Caco-2 (cell line): ENCODE measurements at regions not wholly inside any gene's neighbourhood (a gene's known extent, or its start where the extent isn't known, plus 50 kb on each side); places are given as distances from the start of the nearest gene placed in this dataset.
"Not testable (repeated sequence)": the region's sequence is repeated elsewhere in the genome, so short reads cannot be mapped to it uniquely, and the experiment has no call there.

Experiments used
- BruUV-seq: library from RNA; stranded (reverse); fragments of 400-500 nt; replicated peaks from 2 replicates; lab custom pipeline; 2021; lab: Mats Ljungman, UMichigan
- CTCF ChIA-PET: fragments of 300-600 bp; sonication (Branson Sonifier 250); formaldehyde crosslinking; loops from one replicate; lab custom pipeline; 2022; ENCODE audit warnings: antibody characterized with exemption; lab: Charles Lee
- POLR2A ChIA-PET: fragments of 300-600 bp; sonication (Branson Sonifier 250); formaldehyde crosslinking; loops from one replicate; lab custom pipeline; 2022; ENCODE audit warnings: antibody characterized with exemption; lab: Charles Lee
- DNase-seq, 2 experiments: peaks; one replicate each; pipeline versions ENCODE4 v3.0.0 to v3.0.0-alpha.2; 2020 to 2022
- H3K27me3 ChIP-seq: replicated peaks from 2 replicates; pipeline ENCODE4 v1.6.0; 2011; ENCODE audit warnings: low read length; ENCODE audit not compliant: control insufficient read depth, insufficient read depth
- H3K36me3 ChIP-seq: 2 replicates; pipeline ENCODE4 v1.5.1; 2011; ENCODE audit warnings: low read length; ENCODE audit not compliant: control insufficient read depth, insufficient read depth
- H3K4me1 ChIP-seq: fragments of 250-450 bp; sonication (Bioruptor Pico); 2 replicates; pipeline ENCODE4 v1.5.1; 2020; ENCODE audit warnings: mild to moderate bottlenecking
- H3K4me3 ChIP-seq: 2 replicates; pipeline ENCODE4 v1.5.1; 2011; ENCODE audit warnings: low read depth, mild to moderate bottlenecking, control low read depth, low read length
- H3K9me3 ChIP-seq: fragments of 250-450 bp; sonication (Bioruptor Pico); 2 replicates; pipeline ENCODE4 v1.5.1; 2020; ENCODE audit warnings: mild to moderate bottlenecking, moderate library complexity
- H3K27ac Mint-ChIP-seq: one replicate; pipeline ENCODE4 v1.8.0; 2022; ENCODE audit warnings: mixed read lengths; ENCODE audit not compliant: unreplicated experiment
- H3K27me3 Mint-ChIP-seq: one replicate; pipeline ENCODE4 v1.8.0; 2022; ENCODE audit warnings: mixed read lengths; ENCODE audit not compliant: insufficient read depth, unreplicated experiment
- H3K36me3 Mint-ChIP-seq: one replicate; pipeline ENCODE4 v1.8.0; 2022; ENCODE audit warnings: mild to moderate bottlenecking, mixed read lengths; ENCODE audit not compliant: insufficient read depth, unreplicated experiment
- H3K4me1 Mint-ChIP-seq: one replicate; pipeline ENCODE4 v1.8.0; 2022; ENCODE audit warnings: low read depth, mixed read lengths; ENCODE audit not compliant: unreplicated experiment
- H3K4me3 Mint-ChIP-seq: one replicate; pipeline ENCODE4 v1.8.0; 2022; ENCODE audit warnings: mild to moderate bottlenecking, moderate library complexity, mixed read lengths; ENCODE audit not compliant: unreplicated experiment
- H3K9me3 Mint-ChIP-seq: one replicate; pipeline ENCODE4 v1.8.0; 2022; ENCODE audit warnings: mixed read lengths; ENCODE audit not compliant: unreplicated experiment
- intact Hi-C: fragments of 100-400 bp; cut with micrococcal nuclease; formaldehyde crosslinking; loops from one replicate; pipeline ENCODE4 v1.10.0; 2022; ENCODE audit not compliant: unreplicated experiment
- TF ChIP-seq, protein P1 (sequence below), 2 experiments: fragments of 200-600 bp in 1 of 2; IDR thresholded peaks; 1 replicate in 1 of 2; 2 replicates in 1 of 2; pipeline versions ENCODE4 v1.5.1 to v1.8.0; 2011 to 2022; ENCODE audit warnings: antibody characterized with exemption in 1 of 2, control low read depth in 1 of 2, inconsistent platforms in 1 of 2, low read depth in 1 of 2, low read length in 1 of 2, mild to moderate bottlenecking in 1 of 2, moderate library complexity in 1 of 2; ENCODE audit not compliant: insufficient read depth in 1 of 2, severe bottlenecking in 1 of 2, unreplicated experiment in 1 of 2

DNA sequence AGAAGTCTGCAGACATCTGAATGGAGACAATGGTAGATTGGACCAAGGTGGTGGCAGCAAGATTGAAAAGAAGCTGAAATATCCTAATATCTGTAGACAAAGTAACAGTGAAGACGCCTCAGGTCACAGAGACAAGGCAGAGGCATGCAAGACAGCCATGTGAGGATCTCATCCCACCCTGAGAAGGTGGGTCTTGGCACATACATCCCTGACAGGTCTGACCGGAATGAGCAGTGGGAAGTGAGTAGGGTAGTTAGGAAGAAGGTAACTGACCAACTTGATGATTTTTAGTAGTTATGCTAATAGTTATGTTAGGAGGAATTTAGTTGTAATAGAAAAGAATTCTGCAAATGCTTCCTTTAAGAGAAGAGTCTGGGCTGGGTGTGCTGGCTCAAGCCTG is 229.6 kb downstream of the NDUFS4 start:
- Mint-ChIP-seq H3K27ac (no peak overlapping the region), H3K27me3 (no peaks in the 10 kb centered on the region), H3K4me1 (peaks cover 7% of the 10 kb centered on the region), H3K36me3 (no peaks in the 10 kb centered on the region), H3K9me3 (peaks cover 21% of the 10 kb centered on the region), H3K4me3 (no peak overlapping the region)
- ChIA-PET CTCF (no interaction called here), POLR2A (no interaction called here)
- TF ChIP-seq, protein P1, sequence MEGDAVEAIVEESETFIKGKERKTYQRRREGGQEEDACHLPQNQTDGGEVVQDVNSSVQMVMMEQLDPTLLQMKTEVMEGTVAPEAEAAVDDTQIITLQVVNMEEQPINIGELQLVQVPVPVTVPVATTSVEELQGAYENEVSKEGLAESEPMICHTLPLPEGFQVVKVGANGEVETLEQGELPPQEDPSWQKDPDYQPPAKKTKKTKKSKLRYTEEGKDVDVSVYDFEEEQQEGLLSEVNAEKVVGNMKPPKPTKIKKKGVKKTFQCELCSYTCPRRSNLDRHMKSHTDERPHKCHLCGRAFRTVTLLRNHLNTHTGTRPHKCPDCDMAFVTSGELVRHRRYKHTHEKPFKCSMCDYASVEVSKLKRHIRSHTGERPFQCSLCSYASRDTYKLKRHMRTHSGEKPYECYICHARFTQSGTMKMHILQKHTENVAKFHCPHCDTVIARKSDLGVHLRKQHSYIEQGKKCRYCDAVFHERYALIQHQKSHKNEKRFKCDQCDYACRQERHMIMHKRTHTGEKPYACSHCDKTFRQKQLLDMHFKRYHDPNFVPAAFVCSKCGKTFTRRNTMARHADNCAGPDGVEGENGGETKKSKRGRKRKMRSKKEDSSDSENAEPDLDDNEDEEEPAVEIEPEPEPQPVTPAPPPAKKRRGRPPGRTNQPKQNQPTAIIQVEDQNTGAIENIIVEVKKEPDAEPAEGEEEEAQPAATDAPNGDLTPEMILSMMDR (IDR thresholded peaks at IDR 0.05; ENCODE audit: insufficient read depth in 1 of 2, low read depth in 1 of 2, low read length in 1 of 2, severe bottlenecking in 1 of 2, unreplicated experiment in 1 of 2) = no peak
- DNase-seq = no peak
- intact Hi-C loops = no loop called here
- Histone ChIP-seq H3K9me3 (0 out of 2 replicates have a peak, but pooled peaks cover 5% of the 10 kb centered on the region), H3K4me3 (no peak overlapping the region), H3K27me3 (no peaks in the 10 kb centered on the region), H3K4me1 (peaks cover 6% of the 10 kb centered on the region; the same call in 1 of the 2 replicates), H3K36me3 (no peaks in the 10 kb centered on the region)
- no TSS peak for BruUV-seq

DNA sequence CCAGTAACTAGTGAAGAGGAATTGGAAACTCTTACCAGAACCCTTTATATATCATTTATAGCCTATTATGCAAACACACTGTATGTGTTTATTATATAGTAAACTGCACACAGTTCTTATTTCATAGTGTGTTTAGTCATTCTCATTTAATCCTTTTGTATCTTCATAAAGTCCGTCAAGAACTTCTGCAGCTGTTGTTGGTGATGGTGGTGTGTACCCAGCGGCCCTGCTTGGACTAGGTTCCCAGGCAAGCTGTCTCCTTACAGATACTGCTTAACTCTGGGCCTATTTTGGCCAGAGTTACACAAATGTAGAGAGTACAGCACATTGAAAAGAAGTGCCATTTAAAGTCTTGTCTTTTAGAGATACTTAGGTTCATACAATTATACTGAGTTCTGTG is 231.9 kb downstream of the NDUFS4 start:
- intact Hi-C loops = no loop called here

DNA sequence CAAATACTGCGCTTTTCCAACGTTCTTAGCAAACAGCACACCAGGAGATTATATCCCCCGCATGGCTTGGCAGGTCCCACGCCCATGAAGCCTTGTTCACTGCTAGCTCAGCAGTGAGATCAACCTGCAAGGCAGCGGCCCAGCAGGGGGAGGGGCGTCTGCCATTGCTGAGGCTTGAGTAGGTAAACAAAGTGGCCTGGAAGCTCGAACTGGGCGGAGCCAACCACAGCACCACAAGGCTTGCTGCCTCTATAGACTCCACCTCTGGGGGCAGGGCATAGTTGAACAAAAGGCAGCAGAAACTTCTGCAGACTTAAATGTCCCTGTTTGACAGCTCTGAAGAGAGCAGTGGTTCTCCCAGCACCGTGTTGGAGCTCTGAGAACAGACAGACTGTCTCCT is 239.2 kb downstream of the NDUFS4 start:
- H3K36me3 ChIP-seq, H3K4me1 ChIP-seq, H3K27ac Mint-ChIP-seq, H3K9me3 ChIP-seq, H3K27me3 Mint-ChIP-seq, H3K36me3 Mint-ChIP-seq, H3K4me3 Mint-ChIP-seq, H3K9me3 Mint-ChIP-seq, POLR2A ChIA-PET, CTCF ChIA-PET, H3K27me3 ChIP-seq, H3K4me1 Mint-ChIP-seq, BruUV-seq, H3K4me3 ChIP-seq, intact Hi-C loops: not testable (repeated sequence)
- DNase-seq = peak; percentile 42 to 60

More for the DNA sequence above, 231.9 kb downstream of the NDUFS4 start:
- H3K9me3 ChIP-seq = 0 out of 2 replicates have a peak, but pooled peaks cover 5% of the 10 kb centered on the region
- H3K36me3 Mint-ChIP-seq = no peaks in the 10 kb centered on the region
- no peak overlapping the region for H3K27ac Mint-ChIP-seq
- H3K4me3 ChIP-seq = no peak overlapping the region
- H3K36me3 ChIP-seq = no peaks in the 10 kb centered on the region
- ChIA-PET CTCF (no interaction called here), POLR2A (no interaction called here)
- H3K4me1 Mint-ChIP-seq = no peaks in the 10 kb centered on the region
- peaks cover 5% of the 10 kb centered on the region for H3K27me3 Mint-ChIP-seq
- H3K4me3 Mint-ChIP-seq = no peak overlapping the region
- TF ChIP-seq, protein P1 (IDR thresholded peaks at IDR 0.05; ENCODE audit: insufficient read depth in 1 of 2, low read depth in 1 of 2, low read length in 1 of 2, severe bottlenecking in 1 of 2, unreplicated experiment in 1 of 2) = no peak
- BruUV-seq = no TSS peak
- H3K4me1 ChIP-seq = no peaks in the 10 kb centered on the region
- H3K9me3 Mint-ChIP-seq = peaks cover 12% of the 10 kb centered on the region
- H3K27me3 ChIP-seq = no peaks in the 10 kb centered on the region
- no peak for DNase-seq

DNA sequence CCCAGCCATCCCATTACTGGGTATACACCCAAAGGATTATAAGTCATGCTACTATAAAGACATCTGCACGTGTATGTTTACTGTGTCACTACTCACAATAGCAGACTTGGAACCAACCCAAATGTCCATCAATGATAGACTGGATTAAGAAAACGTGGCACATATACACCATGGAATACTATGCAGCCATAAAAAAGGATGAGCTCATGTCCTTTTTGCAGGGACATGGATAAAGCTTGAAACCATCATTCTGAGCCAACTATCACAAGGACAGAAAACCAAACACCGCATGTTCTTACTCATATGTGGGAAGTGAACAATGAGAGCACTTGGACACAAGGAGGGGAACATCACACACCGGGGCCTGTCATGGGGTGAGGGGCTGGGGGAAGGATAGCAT is 248.0 kb downstream of the NDUFS4 start:
- H3K9me3 Mint-ChIP-seq, H3K4me1 ChIP-seq, H3K27me3 ChIP-seq, intact Hi-C loops, H3K4me3 ChIP-seq, DNase-seq, H3K36me3 ChIP-seq, BruUV-seq, H3K4me3 Mint-ChIP-seq, H3K4me1 Mint-ChIP-seq, H3K27ac Mint-ChIP-seq, POLR2A ChIA-PET, CTCF ChIA-PET, H3K36me3 Mint-ChIP-seq, H3K27me3 Mint-ChIP-seq, H3K9me3 ChIP-seq: not testable (repeated sequence)
